ENCODE measurements at regions not wholly inside any gene's neighbourhood (a gene's known extent, or its start where the extent isn't known, plus 50 kb on each side); places are given as distances from the start of the nearest gene placed in this dataset.

DNA sequence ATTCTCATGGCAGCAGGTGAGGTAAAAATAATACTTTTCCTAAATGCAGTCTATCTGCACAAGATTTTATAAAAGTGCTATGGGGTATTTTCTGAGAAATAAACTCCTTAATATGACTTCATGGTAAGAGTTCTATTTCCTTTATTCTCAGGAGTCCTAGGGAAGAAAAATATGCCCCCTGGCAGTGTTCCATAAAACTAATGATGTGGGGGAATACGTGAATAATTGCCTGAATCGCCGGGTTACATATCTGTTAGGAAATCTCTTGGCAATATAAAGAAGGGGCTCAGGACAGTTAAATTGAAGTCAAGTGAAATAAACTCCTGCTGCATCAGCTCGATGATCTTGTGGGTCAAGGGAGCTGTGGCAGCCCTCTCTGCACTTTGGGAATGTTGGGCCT lies 229.7 kb downstream of the MAFB start:
- Mint-ChIP-seq H3K4me3 (no peak overlapping the region), H3K9me3 (no peaks in the 10 kb centered on the region), H3K4me1 (peaks cover 40% of the 10 kb centered on the region), H3K27ac (no peak overlapping the region), H3K36me3 (no peaks in the 10 kb centered on the region), H3K27me3 (ENCODE audit: low read depth) (no peaks in the 10 kb centered on the region)
- TF ChIP-seq, protein P1, sequence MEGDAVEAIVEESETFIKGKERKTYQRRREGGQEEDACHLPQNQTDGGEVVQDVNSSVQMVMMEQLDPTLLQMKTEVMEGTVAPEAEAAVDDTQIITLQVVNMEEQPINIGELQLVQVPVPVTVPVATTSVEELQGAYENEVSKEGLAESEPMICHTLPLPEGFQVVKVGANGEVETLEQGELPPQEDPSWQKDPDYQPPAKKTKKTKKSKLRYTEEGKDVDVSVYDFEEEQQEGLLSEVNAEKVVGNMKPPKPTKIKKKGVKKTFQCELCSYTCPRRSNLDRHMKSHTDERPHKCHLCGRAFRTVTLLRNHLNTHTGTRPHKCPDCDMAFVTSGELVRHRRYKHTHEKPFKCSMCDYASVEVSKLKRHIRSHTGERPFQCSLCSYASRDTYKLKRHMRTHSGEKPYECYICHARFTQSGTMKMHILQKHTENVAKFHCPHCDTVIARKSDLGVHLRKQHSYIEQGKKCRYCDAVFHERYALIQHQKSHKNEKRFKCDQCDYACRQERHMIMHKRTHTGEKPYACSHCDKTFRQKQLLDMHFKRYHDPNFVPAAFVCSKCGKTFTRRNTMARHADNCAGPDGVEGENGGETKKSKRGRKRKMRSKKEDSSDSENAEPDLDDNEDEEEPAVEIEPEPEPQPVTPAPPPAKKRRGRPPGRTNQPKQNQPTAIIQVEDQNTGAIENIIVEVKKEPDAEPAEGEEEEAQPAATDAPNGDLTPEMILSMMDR (IDR thresholded peaks at IDR 0.05; ENCODE audit: unreplicated experiment) = no peak
- no peak for DNase-seq (ENCODE audit: low spot score in 2 of 2, unreplicated experiment in 2 of 2)

DNA sequence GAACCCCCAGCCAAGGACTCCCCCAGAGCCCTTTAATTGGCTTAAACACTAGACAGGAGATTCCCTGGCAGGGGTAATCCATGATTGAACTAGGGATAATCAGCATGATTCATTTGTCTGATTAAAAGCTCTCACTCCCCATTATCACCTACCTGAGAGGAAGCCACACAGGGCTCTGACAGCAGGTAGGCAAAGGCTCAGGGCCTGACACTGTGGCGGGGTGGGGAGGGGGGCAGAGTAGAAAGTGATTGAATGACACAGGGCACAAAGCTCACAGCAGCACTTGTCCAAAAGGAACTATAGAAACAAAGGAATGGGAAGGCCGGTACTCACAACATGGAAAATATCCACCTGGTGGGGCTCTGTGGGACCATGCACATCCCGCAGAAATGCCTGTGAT lies 231.6 kb downstream of the MAFB start:
- TF ChIP-seq, protein P1 (IDR thresholded peaks at IDR 0.05; ENCODE audit: unreplicated experiment) = no peak
- H3K4me3 Mint-ChIP-seq = no peak overlapping the region
- no peak overlapping the region for H3K27ac Mint-ChIP-seq
- H3K9me3 Mint-ChIP-seq = no peaks in the 10 kb centered on the region
- DNase-seq (ENCODE audit: low spot score in 2 of 2, unreplicated experiment in 2 of 2) = no peak
- no peaks in the 10 kb centered on the region for H3K27me3 Mint-ChIP-seq (ENCODE audit: low read depth)
- H3K36me3 Mint-ChIP-seq = no peaks in the 10 kb centered on the region
- H3K4me1 Mint-ChIP-seq = peaks cover 26% of the 10 kb centered on the region

DNA sequence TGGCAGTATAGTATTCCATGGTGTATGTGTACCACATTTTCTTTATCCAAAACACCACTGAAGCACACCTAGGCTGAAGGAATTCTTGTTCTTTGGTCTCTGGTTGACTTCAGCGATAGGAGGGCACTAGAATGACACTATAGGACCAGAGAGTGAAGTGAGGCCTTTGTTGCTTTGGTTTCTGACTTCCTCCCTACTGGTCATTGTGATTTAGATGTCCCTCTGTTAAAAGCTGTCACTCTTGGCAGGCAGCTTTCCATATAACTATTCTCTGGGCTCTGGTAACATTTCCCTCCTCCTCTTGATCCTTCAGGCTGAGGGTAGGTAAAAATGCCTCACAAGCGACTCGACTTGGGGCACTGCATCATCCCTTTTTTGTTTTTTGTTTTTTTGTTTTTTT lies 236.3 kb downstream of the MAFB start:
- Mint-ChIP-seq H3K4me3 (no peak overlapping the region), H3K27me3 (ENCODE audit: low read depth) (no peaks in the 10 kb centered on the region), H3K36me3 (no peaks in the 10 kb centered on the region), H3K27ac (no peak overlapping the region), H3K9me3 (no peaks in the 10 kb centered on the region), H3K4me1 (peaks cover 20% of the 10 kb centered on the region)
- no peak for DNase-seq (ENCODE audit: low spot score in 2 of 2, unreplicated experiment in 2 of 2)
- TF ChIP-seq, protein P1 (IDR thresholded peaks at IDR 0.05; ENCODE audit: unreplicated experiment) = no peak

DNA sequence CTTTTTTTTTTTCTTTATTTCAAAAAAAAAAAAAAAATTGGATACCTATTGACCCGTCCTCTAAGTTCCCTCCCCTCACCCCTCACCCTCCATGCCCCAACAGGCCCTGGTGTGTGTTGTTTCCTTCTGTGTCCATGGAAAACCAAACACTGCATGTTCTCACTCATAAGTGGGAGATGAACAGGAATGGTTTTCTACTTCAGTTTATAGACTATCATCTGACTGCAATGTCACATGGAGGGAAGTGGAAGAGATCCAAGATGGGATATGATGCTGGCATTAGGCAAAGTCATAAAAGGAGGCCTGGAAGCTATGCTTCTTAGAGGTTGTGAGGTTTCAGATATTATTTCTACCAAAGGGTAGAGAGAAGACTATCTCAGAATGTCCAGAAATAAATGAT lies 237.5 kb downstream of the MAFB start:
- H3K27me3 Mint-ChIP-seq (ENCODE audit: low read depth) = no peaks in the 10 kb centered on the region
- DNase-seq (ENCODE audit: low spot score in 2 of 2, unreplicated experiment in 2 of 2) = no peak
- TF ChIP-seq, protein P1 (IDR thresholded peaks at IDR 0.05; ENCODE audit: unreplicated experiment) = no peak
- H3K27ac Mint-ChIP-seq = no peak overlapping the region
- H3K4me3 Mint-ChIP-seq = no peak overlapping the region
- no peaks in the 10 kb centered on the region for H3K9me3 Mint-ChIP-seq
- no peaks in the 10 kb centered on the region for H3K36me3 Mint-ChIP-seq
- peaks cover 32% of the 10 kb centered on the region for H3K4me1 Mint-ChIP-seq

DNA sequence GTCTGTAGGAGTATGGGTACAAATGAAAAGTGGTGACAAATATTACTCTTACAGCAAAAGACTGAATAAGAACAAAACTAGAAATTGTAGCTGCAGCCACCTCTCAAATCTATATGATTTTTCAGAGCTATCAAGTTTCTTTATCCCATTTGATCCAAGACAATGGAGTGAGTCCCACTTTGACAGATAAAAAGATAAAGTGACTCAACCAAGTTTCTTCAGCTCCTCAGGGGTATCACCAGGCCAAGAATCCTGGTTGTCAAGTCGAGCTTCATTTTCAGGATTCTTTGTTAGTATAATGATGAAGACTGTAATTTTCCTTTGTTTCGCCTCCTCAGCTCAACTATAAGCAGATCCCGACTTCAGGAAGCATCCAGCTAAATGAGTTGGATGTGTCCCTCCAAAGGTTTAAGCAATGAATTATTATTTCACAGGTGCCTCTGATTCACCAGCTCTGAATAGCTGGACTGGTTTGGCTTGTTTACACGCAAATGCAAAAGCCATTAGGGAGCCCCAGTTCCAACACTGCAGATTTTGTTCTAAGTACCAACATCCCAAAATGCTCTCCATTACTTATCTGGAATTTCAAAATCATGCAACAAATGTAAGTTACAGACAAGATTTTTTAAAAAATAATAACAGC lies 238.9 kb downstream of the MAFB start:
- H3K4me1 Mint-ChIP-seq = peaks cover 34% of the 10 kb centered on the region
- TF ChIP-seq, protein P1 (IDR thresholded peaks at IDR 0.05; ENCODE audit: unreplicated experiment) = no peak
- H3K27ac Mint-ChIP-seq = no peak overlapping the region
- no peak for DNase-seq (ENCODE audit: low spot score in 2 of 2, unreplicated experiment in 2 of 2)
- no peak overlapping the region for H3K4me3 Mint-ChIP-seq
- H3K27me3 Mint-ChIP-seq (ENCODE audit: low read depth) = no peaks in the 10 kb centered on the region
- H3K9me3 Mint-ChIP-seq = no peaks in the 10 kb centered on the region
- H3K36me3 Mint-ChIP-seq = no peaks in the 10 kb centered on the region

All from mesothelial cell of epicardium (in vitro differentiated cells).